K562 (cell line): ENCODE measurements at regions not wholly inside any gene's neighbourhood (a gene's known extent, or its start where the extent isn't known, plus 50 kb on each side); places are given as distances from the start of the nearest gene placed in this dataset.

ENCODE experiments used
- CBX8 ChIP-seq: fragments of 200-600 bp; sonication (generic); IDR thresholded peaks from 2 replicates; pipeline ENCODE4 v1.6.1; 2012; ENCODE audit warnings: borderline replicate concordance, mixed run types, low read depth, mild to moderate bottlenecking, moderate library complexity, mixed read lengths, low read length, control low read depth, inconsistent platforms; ENCODE audit not compliant: poor library complexity, severe bottlenecking; ENCODE audit errors: extremely low read depth
- ETS1 ChIP-seq: conservative IDR thresholded peaks from 2 replicates; pipeline ENCODE4 v1.6.1; 2011; ENCODE audit warnings: low read depth, mild to moderate bottlenecking, low read length; ENCODE audit not compliant: control insufficient read depth
- GABPB1 ChIP-seq: sonication (generic); formaldehyde crosslinking; IDR thresholded peaks from 2 replicates; pipeline ENCODE4 v1.8.0; 2022; ENCODE audit warnings: mild to moderate bottlenecking, missing genetic modification reagents
- MAFK ChIP-seq: IDR thresholded peaks from 2 replicates; pipeline ENCODE4 v1.6.1; 2011; ENCODE audit warnings: low read length, improper control_type of control experiment
- MNT ChIP-seq, 2 experiments: fragments of 450-650 bp; conservative IDR thresholded peaks; 2 replicates each; pipeline ENCODE4 v1.6.1; 2017; ENCODE audit warnings: mild to moderate bottlenecking in 2 of 2, moderate library complexity in 2 of 2
- RBM22 ChIP-seq: fragments of 200-400 bp; formaldehyde crosslinking; IDR thresholded peaks from 2 replicates; pipeline ENCODE4 v1.6.1; 2018; ENCODE audit warnings: low read length, low read depth; ENCODE audit not compliant: poor library complexity, severe bottlenecking
- SIN3B ChIP-seq: fragments of 450-650 bp; IDR thresholded peaks from 2 replicates; pipeline ENCODE4 v1.6.1; 2017; ENCODE audit warnings: low read depth, mild to moderate bottlenecking, moderate library complexity
- ZNF175 ChIP-seq: fragments of 200-800 bp; sonication (Bioruptor generic); IDR thresholded peaks from 2 replicates; pipeline ENCODE4 v1.6.1; 2016; ENCODE audit warnings: low read depth, mild to moderate bottlenecking, missing genetic modification characterization, missing compliant biosample characterization

GRCh38 chr16:64392456-64392855 is 729.4 kb downstream of the CDH11 start:
- TF ChIP-seq SIN3B = no peak
- no peak for TF ChIP-seq GABPB1
- no peak for TF ChIP-seq MNT (conservative IDR thresholded peaks at IDR 0.05)
- no peak for TF ChIP-seq ZNF175 (CRISPR knock-in tag)
- no peak for TF ChIP-seq RBM22
- no peak for TF ChIP-seq ETS1
- no peak for TF ChIP-seq CBX8
- no peak for TF ChIP-seq MAFK
